Aorta (tissue), 5 donors: ENCODE measurements at regions not wholly inside any gene's neighbourhood (a gene's known extent, or its start where the extent isn't known, plus 50 kb on each side); places are given as distances from the start of the nearest gene placed in this dataset.

ENCODE experiments used
- ATAC-seq: fragments of 200-7000 bp; cut with Tn5 transposase; one replicate; pipeline ENCODE4 v1.9.1; 2022; ENCODE audit warnings: moderate library complexity; ENCODE audit not compliant: low FRiP score
- DNase-seq, 2 donors: peaks; one replicate each; pipeline ENCODE4 v3.0.0-alpha.2; 2020
- H3K27ac ChIP-seq, 2 donors: one replicate each; pipeline ENCODE4 v1.5.1; 2013; ENCODE audit warnings: low read length in 2 of 2, mild to moderate bottlenecking in 2 of 2, moderate library complexity in 2 of 2, control low read depth in 1 of 2, inconsistent platforms in 1 of 2, low read depth in 1 of 2
- H3K27me3 ChIP-seq, 2 donors: one replicate each; pipeline ENCODE4 v1.6.1; 2013; ENCODE audit warnings: control low read depth in 1 of 2, low read length in 1 of 2, mild to moderate bottlenecking in 1 of 2, moderate library complexity in 1 of 2; ENCODE audit not compliant: insufficient read depth in 2 of 2, control insufficient read depth in 1 of 2
- H3K36me3 ChIP-seq, 2 donors: one replicate each; pipeline ENCODE4 v1.6.1; 2013; ENCODE audit warnings: control low read depth in 1 of 2, low read length in 1 of 2, mild to moderate bottlenecking in 1 of 2; ENCODE audit not compliant: insufficient read depth in 2 of 2, control insufficient read depth in 1 of 2
- H3K4me1 ChIP-seq, 2 donors: one replicate each; pipeline ENCODE4 v1.6.1; 2013; ENCODE audit warnings: low read length in 2 of 2, control low read depth in 1 of 2, mild to moderate bottlenecking in 1 of 2, moderate library complexity in 1 of 2; ENCODE audit not compliant: insufficient read depth in 2 of 2, control insufficient read depth in 1 of 2
- H3K4me3 ChIP-seq, 2 donors: one replicate each; pipeline ENCODE4 v1.5.1; 2013; ENCODE audit warnings: low read length in 2 of 2, control low read depth in 1 of 2, mild to moderate bottlenecking in 1 of 2
- H3K9me3 ChIP-seq: one replicate; pipeline ENCODE4 v1.6.1; 2013; ENCODE audit warnings: mild to moderate bottlenecking, low read length; ENCODE audit not compliant: control insufficient read depth
- WGBS, 2 donors: extraction: QIAGEN DNeasy Blood & Tissue Kit; methylation state at CpG; one replicate each; pipeline ENCODE4 v1.1.7; 2013; 5-methylcytosine and 5-hydroxymethylcytosine counted together
- intact Hi-C, 2 donors: fragments of 100-400 bp; cut with DNase I; formaldehyde crosslinking; loops; one replicate each; pipeline versions ENCODE4 v1.14.2 to v1.15.0; 2022
- donor health status: healthy with polysubstance abuse.
- donor health status: Bipolar disorder and iron deficiency.
- donor health status: DM: no; HTN: no; CAD: no.
- donor health status: DM: no; HTN: no; CAD: no.
- donor health status: DM: yes; HTN: yes; CAD: no.

DNA sequence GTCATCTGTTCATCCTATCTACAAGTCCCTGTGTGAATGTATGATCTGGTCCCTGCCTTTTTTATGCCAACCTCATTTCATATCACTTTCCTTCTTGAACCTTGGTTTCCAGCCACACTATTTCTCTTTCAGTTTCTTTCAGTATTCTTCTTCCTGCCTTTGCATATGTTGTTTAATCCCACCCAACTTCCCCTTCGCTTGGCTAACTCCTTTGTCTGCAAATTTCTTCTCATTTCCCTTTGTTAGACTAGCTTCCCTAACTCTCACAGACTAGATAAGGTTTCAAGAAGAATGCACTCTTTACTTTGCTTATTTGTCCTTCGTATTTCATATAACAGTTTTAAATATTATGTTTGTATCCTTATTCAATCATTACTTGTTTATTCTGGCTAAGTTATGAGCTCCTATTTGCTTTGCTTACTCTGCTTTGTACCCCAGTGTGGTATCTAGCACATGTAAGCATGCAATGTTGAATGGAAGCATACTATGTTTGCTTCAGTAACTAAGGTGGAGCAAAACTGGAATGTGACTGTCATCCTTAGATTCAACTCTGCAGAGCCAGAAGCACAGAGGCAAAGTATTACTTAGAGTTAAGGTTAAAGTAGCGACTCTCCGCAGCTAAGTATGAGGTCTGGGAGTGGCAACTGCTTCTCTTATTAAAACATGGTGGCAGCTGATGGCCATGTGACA lies 681.3 kb downstream of the CPS1 start:
- H3K9me3 ChIP-seq: peaks cover 3% of the 10 kb centered on the region
- WGBS, 2 donors: 83 to 84% methylated on average over 4 of the region's 4 CpGs
- H3K27ac ChIP-seq: no peak overlapping the region
- no peaks in the 10 kb centered on the region for H3K36me3 ChIP-seq
- H3K4me3 ChIP-seq: no peak overlapping the region
- intact Hi-C loops: no loop called here
- no peak for ATAC-seq
- peaks cover 0 to 2% of the 10 kb centered on the region in 2 donors for H3K27me3 ChIP-seq
- H3K4me1 ChIP-seq: no peaks in the 10 kb centered on the region
- no peak for DNase-seq

GRCh38 chr2:211241891-211242290 lies 685.5 kb downstream of the CPS1 start:
- no peaks in the 10 kb centered on the region for H3K36me3 ChIP-seq
- no peak for ATAC-seq
- WGBS, 2 donors: 88 to 89% methylated on average over 3 of the region's 3 CpGs
- H3K4me1 ChIP-seq: no peaks in the 10 kb centered on the region
- H3K27ac ChIP-seq: no peak overlapping the region
- no peaks in the 10 kb centered on the region for H3K27me3 ChIP-seq
- no peak for DNase-seq
- H3K4me3 ChIP-seq: no peak overlapping the region
- H3K9me3 ChIP-seq: no peaks in the 10 kb centered on the region
- intact Hi-C loops: no loop called here

- H3K9me3 ChIP-seq: peaks cover 1% of the 10 kb centered on the region
- H3K36me3 ChIP-seq: no peaks in the 10 kb centered on the region
- no peaks in the 10 kb centered on the region for H3K27me3 ChIP-seq
- H3K4me3 ChIP-seq: no peak overlapping the region
- ATAC-seq (no peak), DNase-seq (no peak)
- intact Hi-C loops: no loop called here
- no peaks in the 10 kb centered on the region for H3K4me1 ChIP-seq
- 55 to 60% methylated on average over 1 of the region's 1 CpG for WGBS, 2 donors
- no peak overlapping the region for H3K27ac ChIP-seq
Observed at GRCh38 chr2:211247751-211248150, 691.4 kb downstream of the CPS1 start.

GRCh38 chr2:211248841-211249240 lies 692.4 kb downstream of the CPS1 start:
- Histone ChIP-seq H3K9me3 (peaks cover 1% of the 10 kb centered on the region), H3K36me3 (no peaks in the 10 kb centered on the region), H3K27me3 (no peaks in the 10 kb centered on the region), H3K4me3 (no peak overlapping the region), H3K4me1 (no peaks in the 10 kb centered on the region), H3K27ac (no peak overlapping the region)
- intact Hi-C loops: no loop called here
- WGBS, 2 donors: 54 to 58% methylated on average over 2 of the region's 2 CpGs
- ATAC-seq (no peak), DNase-seq (no peak)

DNA sequence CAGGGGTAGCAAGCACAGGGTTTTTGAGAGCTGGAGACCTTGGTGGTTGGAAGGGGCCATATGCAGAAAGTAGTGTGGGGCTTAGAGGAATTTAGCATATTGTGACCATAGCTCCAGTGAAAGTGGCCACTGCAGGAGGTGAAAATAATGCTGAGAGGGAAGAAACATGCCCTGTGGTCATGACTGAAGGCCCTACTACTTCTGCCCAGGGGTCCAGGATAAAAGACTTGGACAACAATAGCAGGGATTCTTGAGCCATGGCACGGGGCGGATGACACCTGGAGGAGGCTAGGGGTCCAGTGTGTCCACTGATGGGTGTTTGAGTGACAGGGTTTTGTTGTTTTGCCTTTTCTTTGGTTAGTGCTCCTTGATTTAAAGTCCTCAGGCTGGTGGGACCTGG lies 694.6 kb downstream of the CPS1 start:
- H3K4me1 ChIP-seq: no peaks in the 10 kb centered on the region
- H3K36me3 ChIP-seq: no peaks in the 10 kb centered on the region
- intact Hi-C loops: no loop called here
- H3K9me3 ChIP-seq: peaks cover 1% of the 10 kb centered on the region
- ATAC-seq (no peak), DNase-seq (no peak)
- no peak overlapping the region for H3K4me3 ChIP-seq
- 78 to 88% methylated on average over 2 of the region's 2 CpGs for WGBS, 2 donors
- H3K27ac ChIP-seq: no peak overlapping the region
- no peaks in the 10 kb centered on the region for H3K27me3 ChIP-seq

GRCh38 chr2:211258646-211259335 lies 702.4 kb downstream of the CPS1 start:
- no peak overlapping the region for H3K4me3 ChIP-seq
- DNase-seq (no peak), ATAC-seq (no peak)
- no peaks in the 10 kb centered on the region for H3K36me3 ChIP-seq
- 83 to 100% methylated on average over 1 of the region's 1 CpG for WGBS, 2 donors
- no peaks in the 10 kb centered on the region for H3K9me3 ChIP-seq
- intact Hi-C loops: no loop called here
- no peaks in the 10 kb centered on the region for H3K27me3 ChIP-seq
- no peak overlapping the region for H3K27ac ChIP-seq
- no peaks in the 10 kb centered on the region for H3K4me1 ChIP-seq

- Histone ChIP-seq H3K27ac (no peak overlapping the region), H3K4me3 (no peak overlapping the region), H3K4me1 (no peaks in the 10 kb centered on the region), H3K27me3 (no peaks in the 10 kb centered on the region), H3K36me3 (no peaks in the 10 kb centered on the region), H3K9me3 (no peaks in the 10 kb centered on the region)
- no peak for ATAC-seq
- DNase-seq: no peak
- WGBS, 2 donors: 14 to 17% methylated on average over 4 of the region's 4 CpGs
- intact Hi-C loops: no loop called here
Observed at GRCh38 chr2:211259831-211260476, 703.6 kb downstream of the CPS1 start.

DNA sequence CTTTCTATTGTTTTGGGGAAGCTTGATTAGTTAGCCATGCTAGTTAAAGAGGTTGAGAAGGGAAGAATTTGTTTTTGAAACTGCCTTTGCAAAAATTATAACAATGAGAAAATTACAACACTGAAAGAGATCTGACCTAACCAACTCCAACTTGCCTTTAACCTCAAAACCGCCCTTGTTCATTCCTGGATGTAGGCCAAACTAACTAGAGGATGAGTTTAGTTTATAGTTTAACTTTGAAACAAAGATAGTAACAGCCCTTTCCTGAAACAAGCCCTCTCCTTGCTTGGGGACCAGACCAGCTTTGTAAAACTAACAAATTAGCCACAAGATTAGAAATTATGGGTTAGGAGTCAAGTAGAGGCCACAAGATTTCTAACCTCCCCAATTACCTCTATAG lies 713.9 kb downstream of the CPS1 start:
- intact Hi-C loops: no loop called here
- DNase-seq: no peak
- Histone ChIP-seq H3K27ac (no peak overlapping the region), H3K36me3 (no peaks in the 10 kb centered on the region), H3K4me1 (no peaks in the 10 kb centered on the region), H3K4me3 (no peak overlapping the region), H3K9me3 (peaks cover 1% of the 10 kb centered on the region), H3K27me3 (no peaks in the 10 kb centered on the region)
- WGBS, 2 donors: 72 to 76% methylated on average over 1 of the region's 1 CpG
- no peak for ATAC-seq
